K562 (cell line): ENCODE measurements at regions not wholly inside any gene's neighbourhood (a gene's known extent, or its start where the extent isn't known, plus 50 kb on each side); places are given as distances from the start of the nearest gene placed in this dataset.

Source experiments
- ATAC-seq: fragments of 200-7000 bp; cut with Tn5 transposase; 3 replicates; pipeline ENCODE4 v1.9.1; 2020; ENCODE audit warnings: moderate library complexity
- BruUV-seq: library from RNA; stranded (reverse); fragments of 400-500 nt; replicated peaks from 2 replicates; lab custom pipeline; 2021; lab: Mats Ljungman, UMichigan
- CTCF ChIA-PET: fragments of 300-600 bp; formaldehyde crosslinking; extraction: SDS; loops from one replicate; lab custom pipeline; 2021; ENCODE audit warnings: low intra/inter-chr PET ratio; lab: Yijun Ruan, JAX
- POLR2A ChIA-PET: fragments of 300-600, 350-650 bp; sonication (Branson Sonifier 250); formaldehyde crosslinking; extraction: SDS; loops from one replicate; lab custom pipeline; 2021; ENCODE audit warnings: antibody characterized with exemption, inconsistent platforms; lab: Yijun Ruan, JAX
- DNase-seq, 4 experiments: peaks; one replicate each; pipeline versions ENCODE4 v3.0.0 to v3.0.0-alpha.2; 2011 to 2018; ENCODE audit warnings: low spot score in 3 of 4, mixed read lengths in 3 of 4; ENCODE audit errors: extremely low read depth in 1 of 4
- FAIRE-seq: peaks from 2 replicates; lab custom pipeline; 2011; peaks lifted over from hg19 to GRCh38; lab: Jason Lieb, UNC
- H2AFZ ChIP-seq: 2 replicates; pipeline ENCODE4 v1.6.0; 2011; ENCODE audit warnings: low read depth, low read length, control low read depth, inconsistent platforms
- H3K27ac ChIP-seq: fragments of 200-600 bp; 3 replicates; pipeline ENCODE4 v1.8.0; 2011; ENCODE audit warnings: low read depth, mild to moderate bottlenecking, control low read depth, inconsistent platforms, low read length, moderate library complexity, mixed read lengths; ENCODE audit errors: extremely low read depth
- H3K27me3 ChIP-seq, 2 experiments: fragments of 300-600 bp in 1 of 2; 2 replicates in 1 of 2; 3 replicates in 1 of 2; pipeline versions ENCODE4 v1.6.0 to v1.8.0; 2011; ENCODE audit warnings: inconsistent platforms in 2 of 2, low read length in 2 of 2, mild to moderate bottlenecking in 1 of 2, mixed read lengths in 1 of 2, moderate library complexity in 1 of 2; ENCODE audit not compliant: control insufficient read depth in 2 of 2, insufficient read depth in 2 of 2
- H3K36me3 ChIP-seq: fragments of 300-600 bp; 3 replicates; pipeline ENCODE4 v1.8.0; 2011; ENCODE audit warnings: mild to moderate bottlenecking, low read length, inconsistent platforms; ENCODE audit not compliant: control insufficient read depth, insufficient read depth
- H3K4me1 ChIP-seq, 2 experiments: fragments of 200-600 bp in 1 of 2; replicated peaks in 1 of 2; 2 replicates in 1 of 2; 3 replicates in 1 of 2; pipeline versions ENCODE4 v1.5.1 to v1.8.0; 2011; ENCODE audit warnings: inconsistent platforms in 2 of 2, low read length in 2 of 2, mild to moderate bottlenecking in 1 of 2, mixed read lengths in 1 of 2, moderate library complexity in 1 of 2; ENCODE audit not compliant: control insufficient read depth in 2 of 2, insufficient read depth in 2 of 2
- H3K4me2 ChIP-seq: 2 replicates; pipeline ENCODE4 v1.6.1; 2011; ENCODE audit warnings: low read length, control low read depth, inconsistent platforms, mixed read lengths; ENCODE audit not compliant: insufficient read depth
- H3K4me3 ChIP-seq: fragments of 200-600 bp; sonication (generic), shearing (Covaris generic); 2 replicates; pipeline ENCODE4 v1.5.1; 2016; ENCODE audit warnings: control low read depth, inconsistent platforms
- H3K79me2 ChIP-seq: fragments of 200-600 bp; 3 replicates; pipeline ENCODE4 v1.8.0; 2011; ENCODE audit warnings: low read length, inconsistent platforms; ENCODE audit not compliant: control insufficient read depth, insufficient read depth
- H3K9ac ChIP-seq, 2 experiments: 2 replicates each; pipeline versions ENCODE4 v1.6.0 to v1.6.1; 2011; ENCODE audit warnings: low read depth in 2 of 2, low read length in 2 of 2, control low read depth in 1 of 2, inconsistent platforms in 1 of 2, mild to moderate bottlenecking in 1 of 2, mixed read lengths in 1 of 2; ENCODE audit not compliant: insufficient read depth in 1 of 2
- H3K9me1 ChIP-seq: one replicate; pipeline ENCODE4 v1.6.0; 2011; ENCODE audit warnings: inconsistent platforms, mild to moderate bottlenecking, low read length, moderate library complexity; ENCODE audit not compliant: control insufficient read depth, insufficient read depth
- H3K9me3 ChIP-seq: replicated peaks from 2 replicates; pipeline ENCODE4 v1.5.1; 2011; ENCODE audit warnings: low read depth, low read length, inconsistent platforms; ENCODE audit not compliant: control insufficient read depth, insufficient read depth
- H4K20me1 ChIP-seq: replicated peaks from 2 replicates; pipeline ENCODE4 v1.6.1; 2011; ENCODE audit warnings: low read length, inconsistent platforms, mixed read lengths; ENCODE audit not compliant: control insufficient read depth, insufficient read depth
- ARNT ChIP-seq, 2 experiments: fragments of 450-650 bp; IDR thresholded peaks; 2 replicates each; pipeline ENCODE4 v1.6.1; 2016; ENCODE audit warnings: mild to moderate bottlenecking in 1 of 2
- ETV6 ChIP-seq, 3 experiments: fragments of 150-350 bp in 1 of 3; sonication (generic) in 1 of 3; formaldehyde crosslinking in 1 of 3; IDR thresholded peaks; 2 replicates each; pipeline versions ENCODE4 v1.6.1 to v1.8.0; 2014 to 2022; ENCODE audit warnings: borderline replicate concordance in 2 of 3, low read depth in 2 of 3, antibody characterized with exemption in 1 of 3, low read length in 1 of 3, mild to moderate bottlenecking in 1 of 3, missing genetic modification reagents in 1 of 3
- RBM17 ChIP-seq: fragments of 200-400 bp; formaldehyde crosslinking; IDR thresholded peaks from 2 replicates; pipeline ENCODE4 v1.6.1; 2017; ENCODE audit warnings: low read depth, mild to moderate bottlenecking, low read length, borderline replicate concordance
- SREBF2 ChIP-seq: sonication (generic); formaldehyde crosslinking; IDR thresholded peaks from 2 replicates; pipeline ENCODE4 v1.4.0; 2020; ENCODE audit warnings: mild to moderate bottlenecking, missing genetic modification reagents
- TFAM ChIP-seq: fragments of 250-450 bp; sonication (Bioruptor Pico); conservative IDR thresholded peaks from 2 replicates; pipeline ENCODE4 v1.5.0; 2021; ENCODE audit warnings: mild to moderate bottlenecking, moderate library complexity
- ZNF395 ChIP-seq: fragments of 200-800 bp; sonication (Bioruptor generic); IDR thresholded peaks from 2 replicates; pipeline ENCODE4 v1.6.1; 2017; ENCODE audit warnings: missing genetic modification characterization, missing compliant biosample characterization
- WGBS: fragments of 100-300 bp; shearing (Covaris generic); methylation state at CpG from one replicate; pipeline ENCODE4 v1.1.6; 2016; ENCODE audit warnings: low coverage, mixed read lengths; ENCODE audit not compliant: insufficient coverage; ENCODE audit errors: missing lambda C conversion rate; 5-methylcytosine and 5-hydroxymethylcytosine counted together
- in situ Hi-C: fragments of 300-500 bp; cut with MboI; formaldehyde crosslinking; loops from 4 replicates; pipeline ENCODE4 v1.15.0; 2018; ENCODE audit warnings: inconsistent platforms, mixed read lengths
- intact Hi-C: fragments of 100-400 bp; cut with micrococcal nuclease; formaldehyde crosslinking; loops from 2 replicates; pipeline ENCODE4 v1.14.2; 2022

DNA sequence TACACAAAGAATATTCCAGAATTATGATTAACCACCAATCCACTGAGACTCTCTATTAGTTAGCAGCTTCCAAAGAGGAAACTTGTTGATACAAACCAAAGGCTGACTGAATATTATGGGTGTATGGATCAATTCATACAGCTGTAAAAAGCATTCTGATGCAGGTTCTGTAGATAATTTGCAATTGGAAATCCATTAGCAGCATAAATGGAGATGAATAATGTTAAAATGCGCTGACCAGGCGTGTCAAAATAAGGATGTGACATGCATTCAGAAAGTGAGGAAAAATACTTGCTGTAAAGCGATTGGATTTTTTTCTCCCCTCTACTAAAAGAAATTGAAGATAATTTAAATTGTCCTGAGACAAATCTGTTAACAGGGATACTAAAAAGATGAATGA lies 169.0 kb upstream of the DDX18 start:
- intact Hi-C loops: no loop called here
- Histone ChIP-seq H3K36me3 (no peaks in the 10 kb centered on the region), H3K27ac (no peak overlapping the region), H4K20me1 (no peaks in the 10 kb centered on the region), H3K4me3 (no peak overlapping the region), H3K9me1 (no peaks in the 10 kb centered on the region), H3K9ac (no peak overlapping the region), H3K79me2 (no peaks in the 10 kb centered on the region), H3K27me3 (no peaks in the 10 kb centered on the region), H2AFZ (no peak overlapping the region), H3K9me3 (no peaks in the 10 kb centered on the region), H3K4me1 (no peaks in the 10 kb centered on the region), H3K4me2 (no peak overlapping the region)
- ATAC-seq: no peak
- in situ Hi-C loops: no loop called here
- DNase-seq: no peak
- WGBS: 0% methylated on average over 3 of the region's 3 CpGs
- no TSS peak for BruUV-seq
- no peak for FAIRE-seq
- ChIA-PET CTCF (no interaction called here), POLR2A (no interaction called here)
- no peak for TF ChIP-seq RBM17
- no peak for TF ChIP-seq ETV6 (IDR thresholded peaks at IDR 0.05; ENCODE audit: borderline replicate concordance in 1 of 2, low read depth in 2 of 2, low read length in 1 of 2)
- TF ChIP-seq ETV6 (CRISPR knock-in tag; IDR thresholded peaks at IDR 0.05; ENCODE audit: borderline replicate concordance): no peak
- no peak for TF ChIP-seq ARNT (IDR thresholded peaks at IDR 0.05)
- no peak for TF ChIP-seq SREBF2 (CRISPR knock-in tag)
- TF ChIP-seq TFAM (CRISPR knock-in tag): no peak
- TF ChIP-seq ZNF395 (CRISPR knock-in tag): no peak
